ENCODE measurements at regions not wholly inside any gene's neighbourhood (a gene's known extent, or its start where the extent isn't known, plus 50 kb on each side); places are given as distances from the start of the nearest gene placed in this dataset.

DNA sequence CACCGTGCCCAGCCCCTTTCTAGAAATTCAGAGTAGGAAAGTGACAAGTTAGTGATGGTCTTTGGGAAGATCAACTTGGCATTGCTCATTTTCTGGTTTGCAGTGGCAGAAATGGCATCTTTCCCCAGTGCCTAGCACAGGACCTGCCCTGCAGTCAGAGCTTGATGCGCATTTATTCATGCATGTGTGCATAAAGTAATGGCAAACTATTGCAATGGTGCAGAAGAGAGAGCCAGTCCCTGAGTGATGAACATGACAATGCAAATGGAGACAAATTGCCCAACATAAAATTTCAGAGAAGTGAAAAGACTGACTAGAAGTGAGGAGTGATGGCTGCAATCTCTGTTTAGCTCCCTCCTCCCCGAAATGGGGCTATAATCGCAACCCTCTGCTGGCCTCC lies 268.2 kb downstream of the CCSER2 start:
- TF ChIP-seq CTCF (IDR thresholded peaks at IDR 0.05): no peak
- TF ChIP-seq POLR2A (IDR thresholded peaks at IDR 0.05): no peak
